CD4-positive, alpha-beta T cell treated with Interleukin-15 for 4 hours (primary cell): ENCODE measurements at regions not wholly inside any gene's neighbourhood (a gene's known extent, or its start where the extent isn't known, plus 50 kb on each side); places are given as distances from the start of the nearest gene placed in this dataset.

ENCODE experiments used
- DNase-seq: peaks from one replicate; pipeline ENCODE4 v3.0.0-alpha.2; 2020; ENCODE audit warnings: low spot score

DNA sequence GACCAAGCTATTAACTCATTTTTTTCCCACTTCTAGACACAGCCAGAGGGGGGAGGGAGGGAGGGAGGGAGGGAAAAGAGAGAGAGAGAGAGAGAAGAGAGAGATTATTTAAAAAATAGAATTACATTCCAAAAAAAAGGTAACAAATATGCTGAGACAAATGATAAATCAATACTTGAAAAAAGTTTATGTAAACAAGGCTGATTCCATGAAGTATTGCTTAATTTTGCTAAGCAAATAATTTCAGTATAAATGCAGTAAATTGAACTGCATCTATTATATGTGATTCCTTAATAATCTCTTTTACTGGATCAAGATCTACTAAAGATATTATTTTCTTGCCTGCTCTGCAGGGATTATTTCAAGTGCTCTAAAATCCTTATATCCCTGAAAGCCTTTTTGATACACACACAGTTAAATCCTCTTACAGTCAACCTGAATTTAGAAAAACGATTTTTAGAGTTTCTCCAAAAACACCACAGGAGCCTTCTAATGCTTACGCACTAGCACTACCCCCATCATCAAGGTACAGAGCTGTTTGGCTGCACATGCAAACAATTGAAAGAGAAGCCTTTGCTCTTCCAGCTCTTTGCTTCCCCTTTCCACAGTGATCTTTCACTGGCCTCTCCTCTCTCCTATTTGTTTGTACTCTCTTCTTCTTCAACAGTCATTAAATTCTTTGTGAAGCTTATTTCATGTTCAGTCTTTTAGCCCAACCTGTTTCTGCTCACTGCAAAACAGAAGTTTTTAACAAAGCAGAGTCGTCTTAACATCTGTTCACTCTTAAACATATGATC lies 426.3 kb upstream of the FAM241A start:
- DNase-seq = no peak

DNA sequence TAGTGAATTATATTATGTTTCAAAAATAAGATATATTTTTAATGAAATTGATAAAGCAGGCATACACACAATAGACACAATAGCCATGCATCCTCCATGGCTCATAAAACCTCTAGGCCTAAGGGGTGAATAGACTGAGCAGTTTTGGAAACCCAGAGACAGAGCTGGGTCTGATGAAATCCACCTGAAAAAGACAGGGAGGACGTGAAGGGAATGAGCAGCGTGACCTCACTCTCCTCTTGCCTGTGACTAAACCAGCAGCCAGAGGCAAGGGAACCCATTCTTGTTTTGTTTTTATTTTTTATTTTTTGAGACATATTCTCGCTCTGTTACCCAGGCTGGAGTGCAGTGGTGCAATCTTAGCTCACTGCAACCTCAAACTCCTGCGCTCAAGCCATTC lies 424.4 kb upstream of the FAM241A start:
- DNase-seq = no peak

- DNase-seq = no peak
These were observed 423.0 kb upstream of the FAM241A start for GRCh38 chr4:111722213-111722720.

GRCh38 chr4:111736516-111736915 lies 408.7 kb upstream of the FAM241A start:
- DNase-seq = no peak

DNA sequence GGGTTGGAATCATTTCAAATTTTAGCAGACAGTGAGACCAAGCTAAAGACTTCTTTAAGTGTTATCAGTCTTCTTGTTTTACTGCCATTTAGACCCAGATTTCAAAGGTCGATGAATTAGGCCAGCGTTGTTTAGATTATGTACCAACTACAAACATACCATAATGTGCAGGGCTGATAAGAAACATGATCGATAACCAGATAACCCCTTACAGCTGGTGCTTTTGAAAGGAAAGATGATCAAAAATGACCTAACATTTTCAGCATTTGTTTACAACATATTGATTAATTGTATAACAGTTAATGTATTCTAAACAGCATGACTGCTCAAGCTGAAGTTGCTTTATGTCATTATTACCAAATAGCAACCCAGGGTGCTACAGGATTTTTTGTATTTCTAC lies 400.4 kb upstream of the FAM241A start:
- no peak for DNase-seq

DNA sequence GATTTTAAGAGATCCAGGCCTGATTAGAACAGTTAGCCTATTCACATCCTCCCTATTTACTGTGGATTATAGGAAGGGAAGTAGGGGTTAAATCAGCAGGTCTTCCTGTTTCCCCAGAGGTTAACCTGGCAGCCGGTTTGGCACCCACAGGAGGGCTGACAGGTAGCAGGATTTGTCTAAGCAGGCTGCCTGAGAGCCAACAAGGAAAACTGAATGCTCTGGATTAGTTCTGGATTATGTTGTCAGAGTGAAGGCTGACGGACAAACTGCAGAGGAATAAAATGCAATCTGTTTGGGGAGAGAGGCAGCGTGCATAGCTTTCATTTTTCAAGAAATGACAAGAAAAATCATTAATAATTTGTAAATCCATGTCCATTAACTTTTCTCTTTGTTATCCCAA lies 397.1 kb upstream of the FAM241A start:
- DNase-seq = no peak

- DNase-seq = no peak
These were observed 391.3 kb upstream of the FAM241A start for GRCh38 chr4:111754003-111754402.

- DNase-seq = no peak
These were observed 389.7 kb upstream of the FAM241A start for GRCh38 chr4:111755571-111755970.

GRCh38 chr4:111761531-111761930 lies 383.7 kb upstream of the FAM241A start:
- DNase-seq = no peak

GRCh38 chr4:111770514-111770913 lies 374.7 kb upstream of the FAM241A start:
- DNase-seq = no peak

DNA sequence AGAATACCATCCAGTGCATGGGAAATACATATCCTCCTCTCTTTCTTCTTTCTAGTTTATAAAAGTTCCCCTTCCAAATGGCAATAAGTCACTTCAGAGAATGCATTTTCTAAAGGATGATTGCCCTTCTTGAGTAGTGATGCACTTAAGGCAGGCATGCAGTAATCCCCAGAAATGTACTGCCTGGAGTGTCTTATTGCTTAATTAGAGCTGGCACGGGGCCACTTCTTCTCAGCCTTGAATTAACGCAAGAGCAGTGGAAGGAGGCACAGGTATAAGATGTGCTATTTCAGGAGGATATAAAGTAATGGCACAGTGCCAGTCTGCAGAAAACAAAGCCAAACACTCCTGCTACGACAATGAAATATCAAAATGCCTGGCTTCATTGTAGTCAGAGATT lies 371.4 kb upstream of the FAM241A start:
- DNase-seq = no peak

DNA sequence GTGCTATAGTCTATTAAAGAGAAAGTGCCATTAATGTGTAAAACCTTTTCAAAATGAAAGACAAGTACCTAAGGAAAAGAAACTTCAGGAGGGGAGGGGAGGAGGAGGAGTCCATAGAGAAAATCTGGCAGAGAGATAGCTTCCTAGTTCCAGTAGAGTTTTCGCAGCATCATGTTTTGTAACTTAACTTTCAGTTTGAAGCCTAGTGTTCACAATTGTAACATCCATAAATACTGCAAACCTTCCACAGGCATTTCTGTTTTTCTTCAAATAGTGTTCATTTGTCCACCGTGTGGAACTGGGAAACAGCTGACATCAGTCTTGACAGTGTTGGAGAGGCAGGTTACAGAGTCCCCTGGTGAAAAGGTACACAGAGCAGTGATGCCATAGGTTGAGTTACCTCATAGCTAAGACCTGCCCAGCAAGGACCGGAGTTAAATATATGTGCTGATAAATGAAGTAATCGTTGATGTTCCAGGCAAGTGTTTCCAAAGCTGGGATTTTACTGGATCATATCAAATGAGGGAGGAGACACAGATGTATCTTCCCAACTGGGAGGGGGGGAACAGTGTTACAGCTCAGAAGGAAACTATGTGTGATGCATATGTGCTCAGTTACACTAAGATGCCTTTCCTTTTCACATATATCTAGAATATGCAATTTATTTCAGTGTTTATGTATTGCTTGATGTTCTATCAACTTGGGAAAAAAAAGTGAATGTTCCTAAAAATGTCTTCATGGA lies 369.5 kb upstream of the FAM241A start:
- no peak for DNase-seq

DNA sequence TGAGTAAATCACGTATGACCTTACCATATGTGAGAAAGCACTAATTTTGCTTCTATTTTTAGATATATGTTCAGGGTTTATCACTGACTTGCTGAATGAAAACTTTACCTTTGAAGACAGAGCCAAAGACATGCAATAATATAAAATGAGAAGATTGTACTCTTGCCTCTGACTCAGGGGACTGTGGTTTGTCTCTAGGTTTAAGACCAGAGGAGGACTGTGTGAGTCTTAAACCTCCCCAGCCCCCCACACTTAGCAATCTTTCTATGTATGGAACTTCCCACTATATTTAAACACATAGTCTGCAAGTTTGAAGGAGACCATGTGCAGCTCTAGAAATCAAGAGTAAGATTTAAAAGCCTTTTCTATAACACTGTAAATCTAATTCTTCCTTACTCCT lies 368.7 kb upstream of the FAM241A start:
- DNase-seq = no peak

- no peak for DNase-seq
These were observed 366.7 kb upstream of the FAM241A start for GRCh38 chr4:111778543-111778942.

DNA sequence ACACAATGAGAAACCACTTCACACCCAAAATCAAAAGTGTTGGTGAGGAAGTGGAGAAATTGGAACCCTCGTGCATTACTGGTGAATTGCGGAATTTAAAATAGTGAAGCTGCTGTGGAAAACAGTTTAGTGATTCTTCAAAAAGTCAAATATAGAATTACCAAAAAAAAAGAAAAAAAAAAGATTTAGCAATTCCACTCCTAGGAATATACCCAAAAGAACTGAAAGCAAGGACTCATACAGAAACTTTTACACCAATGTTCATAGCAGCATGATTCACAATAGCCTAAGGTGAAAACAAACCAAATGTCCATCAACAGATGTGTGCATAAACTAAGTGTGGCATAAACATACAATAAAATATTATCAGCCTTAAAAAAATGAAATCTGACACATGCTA lies 364.3 kb upstream of the FAM241A start:
- DNase-seq = no peak

GRCh38 chr4:111781611-111782010 lies 363.6 kb upstream of the FAM241A start:
- no peak for DNase-seq

DNA sequence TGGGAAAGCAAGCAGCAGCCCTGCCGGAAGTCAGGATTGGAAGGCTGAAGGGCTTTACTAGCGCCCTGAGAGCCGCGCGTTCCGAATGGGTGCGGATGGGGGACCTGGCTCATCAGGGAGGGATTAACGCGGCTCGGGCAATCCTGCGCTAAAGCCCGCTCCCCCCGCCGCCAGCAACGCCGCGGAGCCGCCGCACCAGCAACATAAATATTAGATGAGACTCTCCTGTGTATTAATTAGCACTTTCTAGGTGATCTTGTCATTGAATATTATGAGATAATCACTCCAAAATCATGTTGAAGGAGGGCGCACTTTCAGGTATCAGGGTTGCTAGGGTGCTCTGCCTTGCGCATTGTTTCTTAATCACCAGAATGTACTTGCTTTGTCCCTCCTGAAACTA lies 357.2 kb upstream of the FAM241A start:
- DNase-seq = no peak

DNA sequence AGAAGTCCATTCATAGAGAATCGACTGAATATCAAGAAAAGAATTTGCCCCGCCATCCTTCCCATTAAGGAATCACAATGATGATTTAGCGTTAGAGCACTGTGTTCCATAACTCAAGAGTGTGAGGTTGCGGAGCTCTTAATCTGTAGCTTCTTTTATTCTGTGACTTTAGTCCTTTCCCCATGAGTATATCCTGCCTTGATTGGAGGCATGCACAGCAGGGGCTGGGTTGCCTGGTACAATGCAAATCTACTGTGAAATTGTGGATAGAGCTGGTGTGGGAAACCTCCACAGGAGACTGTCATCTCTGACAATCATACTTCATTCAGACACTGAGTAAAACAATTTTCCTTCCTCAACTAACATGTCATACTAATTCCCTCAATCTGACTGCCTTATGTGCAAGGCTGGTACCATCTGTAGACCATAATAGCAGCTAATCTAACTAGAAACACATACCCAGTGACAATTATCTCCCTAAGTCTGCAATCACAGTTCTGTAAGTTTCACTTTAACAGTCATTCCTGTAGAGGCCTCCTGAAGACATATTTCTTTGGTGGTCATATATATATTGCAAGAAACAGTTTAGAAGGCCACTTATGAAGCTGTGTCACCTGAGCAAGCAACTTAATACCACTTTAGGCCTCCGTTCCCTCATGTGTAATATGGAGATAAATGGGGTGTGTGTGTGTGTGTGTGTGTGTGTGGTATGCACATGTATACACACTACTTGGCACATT lies 355.2 kb upstream of the FAM241A start:
- DNase-seq = no peak

DNA sequence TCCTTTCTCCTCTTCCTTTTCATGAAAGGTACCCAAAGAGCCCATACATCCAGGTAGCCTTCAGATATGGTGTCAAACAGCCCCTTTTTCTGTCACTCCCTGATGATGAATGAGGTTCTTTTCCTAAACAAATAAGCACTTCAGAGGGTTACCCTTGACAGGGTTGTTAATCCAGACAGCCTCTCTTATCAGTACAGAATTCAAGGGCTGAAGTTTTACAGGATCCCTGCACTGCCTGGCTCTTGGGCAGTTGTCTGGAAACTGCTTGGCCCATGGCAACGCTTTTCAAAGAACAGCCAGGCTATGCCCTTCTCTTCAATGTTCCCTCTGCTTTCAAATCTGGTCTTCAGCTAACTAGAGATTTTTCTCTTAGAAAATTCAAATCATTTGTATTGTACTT lies 352.6 kb upstream of the FAM241A start:
- DNase-seq = no peak

- DNase-seq = no peak
These were observed 351.7 kb upstream of the FAM241A start for GRCh38 chr4:111793433-111794091.

DNA sequence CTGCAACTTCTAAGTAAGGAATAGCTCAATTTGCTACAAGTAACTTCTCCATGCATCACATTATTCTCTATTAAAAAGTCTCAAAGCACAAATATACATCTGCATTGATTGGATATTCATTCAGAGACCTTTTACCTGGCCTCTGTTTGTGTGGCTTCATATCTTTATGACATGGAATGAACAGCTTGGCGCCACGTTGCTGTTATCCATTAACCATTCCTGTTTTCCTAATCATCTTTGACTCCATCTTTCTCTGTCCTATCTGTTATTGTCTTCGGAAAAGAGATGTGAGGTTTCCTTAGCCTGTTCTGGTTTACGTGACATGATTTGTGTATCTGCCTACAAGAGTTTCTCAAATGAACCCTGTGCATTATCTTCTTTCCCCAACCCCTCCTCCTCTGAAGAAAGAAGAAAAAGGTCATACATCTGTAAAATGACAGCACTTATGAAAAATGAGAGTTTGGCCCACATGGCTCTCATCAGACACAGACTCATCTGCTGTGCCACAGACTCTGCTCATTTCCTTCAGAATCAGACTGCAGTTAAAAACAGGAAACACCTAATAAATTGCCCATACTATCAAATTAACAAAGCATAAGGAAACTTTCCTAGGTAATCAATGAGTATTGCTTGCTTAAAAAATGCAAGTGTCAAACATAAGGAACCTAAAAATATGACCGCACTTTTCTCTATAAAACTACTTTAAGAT lies 347.6 kb upstream of the FAM241A start:
- no peak for DNase-seq

DNA sequence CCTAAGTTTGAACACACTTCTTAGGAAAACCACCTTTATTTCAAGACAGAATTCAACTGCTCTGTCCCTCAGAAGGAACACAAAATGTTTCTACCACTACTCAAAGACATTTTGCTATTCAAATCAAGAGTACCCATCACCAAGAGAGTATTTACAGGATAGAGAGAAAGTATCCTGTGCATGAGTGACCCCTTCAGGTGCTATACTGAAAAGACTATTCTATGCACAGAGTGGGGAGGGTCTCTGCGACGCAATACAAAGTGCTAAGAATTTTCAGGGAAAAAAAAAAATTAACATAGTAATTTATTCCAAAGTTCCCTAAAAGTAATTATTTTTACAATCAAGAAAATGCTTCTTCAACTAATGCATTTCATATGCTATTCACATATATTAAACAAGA lies 346.4 kb upstream of the FAM241A start:
- no peak for DNase-seq
